GM23248 (cell line): ENCODE measurements at regions not wholly inside any gene's neighbourhood (a gene's known extent, or its start where the extent isn't known, plus 50 kb on each side); places are given as distances from the start of the nearest gene placed in this dataset.

Experiments
- EZH2 ChIP-seq: fragments of 200-600 bp; sonication (generic); IDR thresholded peaks from 2 replicates; pipeline ENCODE4 v1.6.1; 2018; ENCODE audit warnings: antibody characterized with exemption, mild to moderate bottlenecking; ENCODE audit not compliant: insufficient read depth, poor library complexity, severe bottlenecking
- EZH2phosphoT487 ChIP-seq: fragments of 200-600 bp; sonication (generic); IDR thresholded peaks from 2 replicates; pipeline ENCODE4 v1.6.1; 2018; ENCODE audit warnings: antibody characterized with exemption, moderate library complexity, mild to moderate bottlenecking, low read depth; ENCODE audit not compliant: insufficient read depth

- TF ChIP-seq EZH2phosphoT487, result no peak
- TF ChIP-seq EZH2, result no peak
Measured at GRCh38 chr13:95457294-95457693, 95.2 kb upstream of the CLDN10 start.
